HEK293 (cell line): ENCODE measurements at regions not wholly inside any gene's neighbourhood (a gene's known extent, or its start where the extent isn't known, plus 50 kb on each side); places are given as distances from the start of the nearest gene placed in this dataset.

Source experiments
- CTCF ChIP-seq: fragments of 450-650 bp; formaldehyde crosslinking; IDR thresholded peaks from 2 replicates; pipeline ENCODE4 v1.5.1; 2016; ENCODE audit warnings: missing biosample characterization, missing genetic modification characterization
- KLF16 ChIP-seq: fragments of 450-650 bp; formaldehyde crosslinking; IDR thresholded peaks from 2 replicates; pipeline ENCODE4 v1.5.1; 2017; ENCODE audit warnings: missing biosample characterization, missing genetic modification characterization
- REST ChIP-seq: fragments of 450-650 bp; formaldehyde crosslinking; IDR thresholded peaks from 2 replicates; pipeline ENCODE4 v1.5.1; 2016; ENCODE audit warnings: missing biosample characterization, missing genetic modification characterization
- SP2 ChIP-seq: fragments of 450-650 bp; formaldehyde crosslinking; IDR thresholded peaks from 2 replicates; pipeline ENCODE4 v1.5.1; 2016; ENCODE audit warnings: missing biosample characterization, missing genetic modification characterization
- TCF7L2 ChIP-seq: IDR thresholded peaks from 2 replicates; pipeline ENCODE4 v1.6.1; 2011; ENCODE audit warnings: low read depth, mild to moderate bottlenecking, inconsistent platforms, low read length, moderate library complexity, borderline replicate concordance
- TSHZ1 ChIP-seq: fragments of 450-650 bp; formaldehyde crosslinking; IDR thresholded peaks from 2 replicates; pipeline ENCODE4 v1.5.1; 2016; ENCODE audit warnings: missing biosample characterization, missing genetic modification characterization, borderline replicate concordance
- ZEB2 ChIP-seq: fragments of 450-650 bp; formaldehyde crosslinking; IDR thresholded peaks from 2 replicates; pipeline ENCODE4 v1.5.1; 2016; ENCODE audit warnings: missing biosample characterization, missing genetic modification characterization
- ZNF292 ChIP-seq: fragments of 450-650 bp; formaldehyde crosslinking; IDR thresholded peaks from 2 replicates; pipeline ENCODE4 v1.5.1; 2016; ENCODE audit warnings: low read depth, missing biosample characterization, missing genetic modification characterization, borderline replicate concordance
- ZNF416 ChIP-seq: fragments of 450-650 bp; formaldehyde crosslinking; IDR thresholded peaks from 2 replicates; pipeline ENCODE4 v1.5.1; 2016; ENCODE audit warnings: missing biosample characterization, missing genetic modification characterization
- TF ChIP-seq, protein P1 (sequence below): fragments of 450-650 bp; formaldehyde crosslinking; IDR thresholded peaks from 2 replicates; pipeline ENCODE4 v1.5.1; 2016; ENCODE audit warnings: missing biosample characterization, missing genetic modification characterization
- TF ChIP-seq, protein P2 (sequence below): fragments of 450-650 bp; formaldehyde crosslinking; IDR thresholded peaks from 2 replicates; pipeline ENCODE4 v1.5.1; 2016; ENCODE audit warnings: missing biosample characterization, missing genetic modification characterization

GRCh38 chr1:118815909-118816308 lies 172.2 kb downstream of the TBX15 start:
- TF ChIP-seq TCF7L2 (no peak), ZEB2 (tag by site-specific recombination) (no peak), ZNF292 (tag by site-specific recombination) (no peak), CTCF (no peak), SP2 (no peak), ZNF416 (tag by site-specific recombination) (no peak), REST (tag by site-specific recombination) (no peak), TSHZ1 (no peak), KLF16 (tag by site-specific recombination) (no peak)
- TF ChIP-seq, protein P1, sequence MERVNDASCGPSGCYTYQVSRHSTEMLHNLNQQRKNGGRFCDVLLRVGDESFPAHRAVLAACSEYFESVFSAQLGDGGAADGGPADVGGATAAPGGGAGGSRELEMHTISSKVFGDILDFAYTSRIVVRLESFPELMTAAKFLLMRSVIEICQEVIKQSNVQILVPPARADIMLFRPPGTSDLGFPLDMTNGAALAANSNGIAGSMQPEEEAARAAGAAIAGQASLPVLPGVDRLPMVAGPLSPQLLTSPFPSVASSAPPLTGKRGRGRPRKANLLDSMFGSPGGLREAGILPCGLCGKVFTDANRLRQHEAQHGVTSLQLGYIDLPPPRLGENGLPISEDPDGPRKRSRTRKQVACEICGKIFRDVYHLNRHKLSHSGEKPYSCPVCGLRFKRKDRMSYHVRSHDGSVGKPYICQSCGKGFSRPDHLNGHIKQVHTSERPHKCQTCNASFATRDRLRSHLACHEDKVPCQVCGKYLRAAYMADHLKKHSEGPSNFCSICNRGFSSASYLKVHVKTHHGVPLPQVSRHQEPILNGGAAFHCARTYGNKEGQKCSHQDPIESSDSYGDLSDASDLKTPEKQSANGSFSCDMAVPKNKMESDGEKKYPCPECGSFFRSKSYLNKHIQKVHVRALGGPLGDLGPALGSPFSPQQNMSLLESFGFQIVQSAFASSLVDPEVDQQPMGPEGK = no peak
- TF ChIP-seq, protein P2, sequence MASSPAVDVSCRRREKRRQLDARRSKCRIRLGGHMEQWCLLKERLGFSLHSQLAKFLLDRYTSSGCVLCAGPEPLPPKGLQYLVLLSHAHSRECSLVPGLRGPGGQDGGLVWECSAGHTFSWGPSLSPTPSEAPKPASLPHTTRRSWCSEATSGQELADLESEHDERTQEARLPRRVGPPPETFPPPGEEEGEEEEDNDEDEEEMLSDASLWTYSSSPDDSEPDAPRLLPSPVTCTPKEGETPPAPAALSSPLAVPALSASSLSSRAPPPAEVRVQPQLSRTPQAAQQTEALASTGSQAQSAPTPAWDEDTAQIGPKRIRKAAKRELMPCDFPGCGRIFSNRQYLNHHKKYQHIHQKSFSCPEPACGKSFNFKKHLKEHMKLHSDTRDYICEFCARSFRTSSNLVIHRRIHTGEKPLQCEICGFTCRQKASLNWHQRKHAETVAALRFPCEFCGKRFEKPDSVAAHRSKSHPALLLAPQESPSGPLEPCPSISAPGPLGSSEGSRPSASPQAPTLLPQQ = no peak
